ENCODE measurements at regions not wholly inside any gene's neighbourhood (a gene's known extent, or its start where the extent isn't known, plus 50 kb on each side); places are given as distances from the start of the nearest gene placed in this dataset.

GRCh38 chr2:217639481-217639880 lies 363.3 kb downstream of the TNS1 start:
- TF ChIP-seq CTCF (IDR thresholded peaks at IDR 0.05) (no peak), POLR2A (IDR thresholded peaks at IDR 0.05) (no peak)
